Keratinocyte (primary cell): ENCODE measurements at regions not wholly inside any gene's neighbourhood (a gene's known extent, or its start where the extent isn't known, plus 50 kb on each side); places are given as distances from the start of the nearest gene placed in this dataset.

Experiments used
- CTCF ChIP-seq, 3 experiments: IDR thresholded peaks in 1 of 3; conservative IDR thresholded peaks in 1 of 3; optimal IDR thresholded peaks in 1 of 3; 2 replicates in 2 of 3; 3 replicates in 1 of 3; pipeline versions ENCODE3 to v1.5.1; 2011; ENCODE audit warnings: low read length in 3 of 3, mild to moderate bottlenecking in 3 of 3, moderate library complexity in 2 of 3, control low read depth in 1 of 3, inconsistent platforms in 1 of 3; ENCODE audit not compliant: insufficient read depth in 2 of 3; ENCODE audit errors: extremely low read depth in 1 of 3
- EZH2 ChIP-seq: IDR thresholded peaks from one replicate; pipeline ENCODE4 v1.6.1; 2012; ENCODE audit warnings: inconsistent platforms, mild to moderate bottlenecking, low read length, moderate library complexity

- TF ChIP-seq CTCF (optimal IDR thresholded peaks at IDR 0.05 in 1 of 3, IDR thresholded peaks at IDR 0.05 in 1 of 3, conservative IDR thresholded peaks at IDR 0.05 in 1 of 3; ENCODE audit: extremely low read depth in 1 of 3, insufficient read depth in 2 of 3, low read length in 3 of 3) (no peak), EZH2 (peak; percentile 1)
These were observed 111.9 kb downstream of the TRIM27 start for GRCh38 chr6:28811873-28812272.
